H1 (cell line): ENCODE measurements at regions not wholly inside any gene's neighbourhood (a gene's known extent, or its start where the extent isn't known, plus 50 kb on each side); places are given as distances from the start of the nearest gene placed in this dataset.

Experiments used
- CTCF ChIA-PET: fragments of 300-600 bp; sonication (Branson Sonifier 250); formaldehyde crosslinking; loops from one replicate; lab custom pipeline; 2021; ENCODE audit not compliant: partially characterized antibody; lab: Charles Lee
- POLR2A ChIA-PET: fragments of 300-600 bp; sonication (Branson Sonifier 250); formaldehyde crosslinking; loops from one replicate; lab custom pipeline; 2021; ENCODE audit warnings: inconsistent platforms; ENCODE audit not compliant: partially characterized antibody; lab: Charles Lee
- DNase-seq, 2 experiments: peaks; one replicate each; pipeline versions ENCODE4 v3.0.0 to v3.0.0-alpha.2; 2010 to 2022; ENCODE audit warnings: low spot score in 2 of 2, low read depth in 1 of 2, mixed read lengths in 1 of 2
- FAIRE-seq: peaks from 2 replicates; lab custom pipeline; 2011; peaks lifted over from hg19 to GRCh38; lab: Jason Lieb, UNC
- H2AFZ ChIP-seq: 2 replicates; pipeline ENCODE4 v1.8.1; 2012; ENCODE audit warnings: low read length, inconsistent platforms
- H2AK5ac ChIP-seq: 2 replicates; pipeline ENCODE4 v1.6.1; 2013; ENCODE audit warnings: low read depth, low read length
- H2BK120ac ChIP-seq: replicated peaks from 2 replicates; pipeline ENCODE3; 2013; ENCODE audit warnings: low read depth, low read length, inconsistent platforms
- H2BK12ac ChIP-seq: 2 replicates; pipeline ENCODE4 v1.6.1; 2013; ENCODE audit warnings: low read depth, low read length
- H2BK15ac ChIP-seq: 2 replicates; pipeline ENCODE4 v1.6.1; 2013; ENCODE audit warnings: low read length
- H2BK20ac ChIP-seq: 2 replicates; pipeline ENCODE4 v1.6.1; 2013; ENCODE audit warnings: low read length
- H2BK5ac ChIP-seq: 2 replicates; pipeline ENCODE4 v1.6.1; 2013; ENCODE audit warnings: low read depth, low read length
- H3K14ac ChIP-seq: 2 replicates; pipeline ENCODE4 v1.6.1; 2013; ENCODE audit warnings: inconsistent platforms; ENCODE audit not compliant: insufficient read length
- H3K18ac ChIP-seq: 2 replicates; pipeline ENCODE4 v1.6.1; 2013; ENCODE audit warnings: low read length; ENCODE audit errors: extremely low read depth
- H3K23ac ChIP-seq: 2 replicates; pipeline ENCODE4 v1.6.1; 2013; ENCODE audit warnings: inconsistent platforms; ENCODE audit not compliant: insufficient read length
- H3K23me2 ChIP-seq: 2 replicates; pipeline ENCODE4 v1.6.1; 2013; ENCODE audit warnings: low read depth, low read length
- H3K27ac ChIP-seq: 2 replicates; pipeline ENCODE4 v1.6.1; 2011; ENCODE audit warnings: low read depth, low read length, inconsistent platforms
- H3K27me3 ChIP-seq, 4 experiments: replicated peaks in 1 of 4; 1 replicate in 1 of 4; 2 replicates in 3 of 4; pipeline versions ENCODE4 v1.6.1 to v1.8.1; 2011 to 2013; ENCODE audit warnings: low read length in 3 of 4, mild to moderate bottlenecking in 3 of 4, inconsistent platforms in 2 of 4, mixed read lengths in 2 of 4, moderate library complexity in 1 of 4; ENCODE audit not compliant: control insufficient read depth in 3 of 4, insufficient read depth in 3 of 4; ENCODE audit errors: extremely low read depth in 1 of 4
- H3K36me3 ChIP-seq, 4 experiments: 2 replicates each; pipeline versions ENCODE4 v1.6.1 to v1.8.1; 2011 to 2013; ENCODE audit warnings: mild to moderate bottlenecking in 4 of 4, low read length in 3 of 4, moderate library complexity in 2 of 4, control low read depth in 1 of 4, inconsistent platforms in 1 of 4; ENCODE audit not compliant: insufficient read depth in 4 of 4, control insufficient read depth in 2 of 4
- H3K4ac ChIP-seq: replicated peaks from 2 replicates; pipeline ENCODE3; 2013; ENCODE audit warnings: low read length, low read depth, mixed read lengths, inconsistent platforms; ENCODE audit not compliant: insufficient read length
- H3K4me1 ChIP-seq, 4 experiments: replicated peaks in 1 of 4; 1 replicate in 1 of 4; 2 replicates in 3 of 4; pipeline versions ENCODE4 v1.6.1 to v1.8.1; 2011 to 2013; ENCODE audit warnings: low read length in 3 of 4, inconsistent platforms in 2 of 4, mixed read lengths in 1 of 4; ENCODE audit not compliant: insufficient read depth in 4 of 4, control insufficient read depth in 3 of 4
- H3K4me2 ChIP-seq, 2 experiments: 2 replicates each; pipeline versions ENCODE4 v1.6.1 to v1.8.1; 2011 to 2013; ENCODE audit warnings: low read depth in 2 of 2, low read length in 2 of 2, control low read depth in 1 of 2, inconsistent platforms in 1 of 2, mild to moderate bottlenecking in 1 of 2; ENCODE audit not compliant: insufficient read depth in 1 of 2
- H3K4me3 ChIP-seq, 4 experiments: fragments of 200-600, 300-600 bp in 1 of 4; sonication (generic), shearing (Covaris generic), sonication (Bioruptor Twin) in 1 of 4; 2 replicates each; pipeline versions ENCODE4 v1.5.1 to v1.8.1; 2011 to 2016; ENCODE audit warnings: low read length in 4 of 4, low read depth in 3 of 4, control low read depth in 2 of 4, inconsistent platforms in 2 of 4, mild to moderate bottlenecking in 2 of 4, mixed read lengths in 1 of 4, moderate library complexity in 1 of 4; ENCODE audit not compliant: insufficient read depth in 2 of 4; ENCODE audit errors: extremely low read depth in 1 of 4
- H3K56ac ChIP-seq: replicated peaks from 2 replicates; pipeline ENCODE3; 2013; ENCODE audit warnings: low read depth, mild to moderate bottlenecking, mixed read lengths, low read length, inconsistent platforms; ENCODE audit not compliant: insufficient read length
- H3K79me1 ChIP-seq: 2 replicates; pipeline ENCODE4 v1.6.1; 2013; ENCODE audit warnings: low read depth, low read length, control low read depth
- H3K79me2 ChIP-seq, 2 experiments: 2 replicates each; pipeline versions ENCODE4 v1.6.1 to v1.8.1; 2012 to 2013; ENCODE audit warnings: low read length in 2 of 2, mild to moderate bottlenecking in 2 of 2, inconsistent platforms in 1 of 2; ENCODE audit not compliant: insufficient read depth in 2 of 2, control insufficient read depth in 1 of 2
- H3K9ac ChIP-seq, 4 experiments: replicated peaks in 1 of 4; 1 replicate in 1 of 4; 2 replicates in 3 of 4; pipeline versions ENCODE4 v1.6.1 to v1.8.1; 2011 to 2013; ENCODE audit warnings: low read depth in 3 of 4, low read length in 3 of 4, control low read depth in 2 of 4, mild to moderate bottlenecking in 2 of 4, moderate library complexity in 2 of 4, inconsistent platforms in 1 of 4; ENCODE audit errors: extremely low read depth in 1 of 4
- H3K9me3 ChIP-seq, 2 experiments: 2 replicates each; pipeline versions ENCODE4 v1.6.1 to v1.8.1; 2012 to 2013; ENCODE audit warnings: mild to moderate bottlenecking in 2 of 2, moderate library complexity in 2 of 2, control low read depth in 1 of 2, inconsistent platforms in 1 of 2, low read depth in 1 of 2, low read length in 1 of 2, mixed read lengths in 1 of 2; ENCODE audit not compliant: insufficient read depth in 2 of 2
- H4K20me1 ChIP-seq, 2 experiments: replicated peaks in 1 of 2; 2 replicates each; pipeline versions ENCODE3 to v1.8.1; 2011 to 2013; ENCODE audit warnings: inconsistent platforms in 2 of 2, low read length in 2 of 2, mild to moderate bottlenecking in 1 of 2; ENCODE audit not compliant: insufficient read depth in 2 of 2, control insufficient read depth in 1 of 2
- H4K5ac ChIP-seq: 2 replicates; pipeline ENCODE4 v1.6.1; 2013; ENCODE audit warnings: low read length, low read depth, mixed read lengths, inconsistent platforms; ENCODE audit not compliant: insufficient read length
- H4K8ac ChIP-seq: 2 replicates; pipeline ENCODE4 v1.8.0; 2013; ENCODE audit warnings: mild to moderate bottlenecking, moderate library complexity, low read length, inconsistent platforms; ENCODE audit not compliant: insufficient read depth; ENCODE audit errors: extremely low read depth
- H4K91ac ChIP-seq: replicated peaks from 2 replicates; pipeline ENCODE3; 2013; ENCODE audit warnings: low read length, mixed read lengths, inconsistent platforms; ENCODE audit not compliant: insufficient read length
- BRCA1 ChIP-seq: IDR thresholded peaks from 2 replicates; pipeline ENCODE4 v1.6.1; 2012; ENCODE audit warnings: low read depth, low read length, improper control_type of control experiment
- EP300 ChIP-seq, 2 experiments: IDR thresholded peaks; 1 replicate in 1 of 2; 2 replicates in 1 of 2; pipeline ENCODE4 v1.6.1; 2011 to 2012; ENCODE audit warnings: low read depth in 2 of 2, low read length in 2 of 2, mild to moderate bottlenecking in 2 of 2, borderline replicate concordance in 1 of 2, inconsistent platforms in 1 of 2, moderate library complexity in 1 of 2
- FOSL1 ChIP-seq: IDR thresholded peaks from 2 replicates; pipeline ENCODE4 v1.6.1; 2011; ENCODE audit warnings: mild to moderate bottlenecking, low read depth, low read length, moderate library complexity; ENCODE audit not compliant: insufficient read depth
- GABPA ChIP-seq: IDR thresholded peaks from 2 replicates; pipeline ENCODE4 v1.6.1; 2011; ENCODE audit warnings: mild to moderate bottlenecking, low read length, moderate library complexity, borderline replicate concordance; ENCODE audit not compliant: insufficient read depth
- POU5F1 ChIP-seq: IDR thresholded peaks from 2 replicates; pipeline ENCODE4 v1.6.1; 2011; ENCODE audit warnings: low read depth, mild to moderate bottlenecking, low read length, moderate library complexity
- RNF2 ChIP-seq: fragments of 200-900, 300-1000 bp; sonication (generic); IDR thresholded peaks from 2 replicates; pipeline ENCODE4 v1.7.1; 2016; ENCODE audit warnings: borderline replicate concordance, low read depth, mild to moderate bottlenecking, antibody characterized with exemption, low read length; ENCODE audit not compliant: poor library complexity, severe bottlenecking; ENCODE audit errors: missing control alignments
- SIRT6 ChIP-seq: IDR thresholded peaks from one replicate; pipeline ENCODE4 v1.7.1; 2012; ENCODE audit warnings: low read length, inconsistent platforms
- SUZ12 ChIP-seq: fragments of 200-600 bp; sonication (generic); IDR thresholded peaks from 2 replicates; pipeline ENCODE4 v1.6.1; 2012; ENCODE audit warnings: mild to moderate bottlenecking, inconsistent platforms, low read length, moderate library complexity, mixed read lengths
- TAF7 ChIP-seq: optimal IDR thresholded peaks from 2 replicates; pipeline ENCODE3; 2011; ENCODE audit warnings: low read depth, mild to moderate bottlenecking, inconsistent platforms, low read length, moderate library complexity, borderline replicate concordance
- WGBS, 2 experiments: shearing (Covaris generic) in 1 of 2; methylation state at CpG; one replicate each; pipeline versions ENCODE4 v1.1.6 to v1.1.7; 2013 to 2015; ENCODE audit warnings: low lambda C conversion rate in 2 of 2, mixed read lengths in 2 of 2, inconsistent platforms in 1 of 2, low coverage in 1 of 2, missing lambda C conversion rate in 1 of 2; ENCODE audit not compliant: insufficient replicate concordance in 2 of 2, insufficient coverage in 1 of 2, insufficient read length in 1 of 2; ENCODE audit errors: extremely low coverage in 1 of 2, missing lambda C conversion rate in 1 of 2; 5-methylcytosine and 5-hydroxymethylcytosine counted together

GRCh38 chr12:47415054-47415453 lies 290.8 kb downstream of the RPAP3 start:
- Histone ChIP-seq H2AK5ac (no peak overlapping the region), H3K27ac (no peak overlapping the region), H2BK120ac (no peak overlapping the region)
- no peak for TF ChIP-seq BRCA1
- TF ChIP-seq GABPA, result no peak
- TF ChIP-seq SUZ12, result no peak
- TF ChIP-seq TAF7, result no peak
- no peak for TF ChIP-seq RNF2
- TF ChIP-seq FOSL1, result no peak
- TF ChIP-seq SIRT6, result no peak
- no peak for TF ChIP-seq POU5F1
- no peak for TF ChIP-seq EP300 (IDR thresholded peaks at IDR 0.05; ENCODE audit: borderline replicate concordance in 1 of 2, low read depth in 2 of 2, low read length in 2 of 2)
- TF ChIP-seq, all 59 proteins: peak for 0
- Histone ChIP-seq H4K8ac (no peak overlapping the region), H4K91ac (no peak overlapping the region), H2BK5ac (no peak overlapping the region), H3K79me1 (no peaks in the 10 kb centered on the region), H3K9ac (no peak overlapping the region), H3K9me3 (no peaks in the 10 kb centered on the region), H3K4ac (no peak overlapping the region), H3K18ac (no peak overlapping the region), H2BK15ac (no peak overlapping the region), H3K4me1 (no peaks in the 10 kb centered on the region), H3K23me2 (no peaks in the 10 kb centered on the region), H3K4me3 (no peak overlapping the region), H2AFZ (0 out of 2 replicates have a peak overlapping the region, but pooled peaks have one; percentile 28), H3K56ac (no peak overlapping the region), H3K36me3 (no peaks in the 10 kb centered on the region), H3K23ac (no peak overlapping the region), H3K79me2 (no peaks in the 10 kb centered on the region), H3K14ac (no peak overlapping the region), H4K20me1 (no peaks in the 10 kb centered on the region), H3K4me2 (no peak overlapping the region), H2BK12ac (no peak overlapping the region), H2BK20ac (no peak overlapping the region), H3K27me3 (no peaks in the 10 kb centered on the region), H4K5ac (no peak overlapping the region)
- CTCF ChIA-PET, result interaction anchor here (1.1 to 1.5 kb wide), 2 partner anchors 17 to 345 kb away, joined by 4 to 6 read pairs; no protein-coding TSS in a partner anchor
- FAIRE-seq (no peak), DNase-seq (no peak)
- POLR2A ChIA-PET, result no interaction called here
- 73% methylated on average over 4 of the region's 4 CpGs; no CpG with 5 or more reads in 1 of the 2 experiments for WGBS, 2 experiments
